ENCODE measurements at regions not wholly inside any gene's neighbourhood (a gene's known extent, or its start where the extent isn't known, plus 50 kb on each side); places are given as distances from the start of the nearest gene placed in this dataset.

DNA sequence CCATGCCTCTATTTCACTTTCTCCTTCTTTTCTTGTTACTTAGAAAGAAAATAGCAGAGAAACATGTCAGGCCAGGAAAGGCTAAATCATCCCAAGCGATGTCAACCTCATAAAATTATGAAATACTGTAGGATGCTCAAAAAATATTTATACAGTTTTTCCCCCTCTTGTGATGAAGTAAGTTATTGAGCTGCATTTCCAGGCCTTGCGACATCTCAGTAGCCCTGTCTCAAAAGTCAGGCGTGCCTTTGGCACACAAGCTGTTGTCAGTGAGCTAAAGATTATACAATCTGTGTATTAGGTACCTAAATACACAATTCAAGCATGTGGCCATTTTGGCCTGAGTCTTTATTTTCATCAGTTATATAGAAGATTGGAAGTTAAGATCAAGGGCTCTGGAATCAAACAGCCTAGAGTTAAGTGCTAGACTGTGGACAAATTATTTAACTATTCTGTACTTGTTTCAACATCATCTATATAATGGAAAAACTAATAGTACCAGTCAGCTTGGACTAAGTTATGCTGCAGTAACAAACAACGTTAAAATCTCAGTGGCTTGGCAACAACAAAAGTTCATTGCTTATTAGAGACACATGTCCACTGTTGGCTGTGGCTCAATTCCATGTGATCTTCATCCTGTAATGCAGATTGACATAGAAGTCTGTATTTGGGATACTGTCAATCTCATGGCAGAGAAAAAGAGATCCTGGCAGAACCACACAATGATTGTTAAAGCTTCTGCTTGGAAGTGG, 406.4 kb upstream of the PROK2 start:
- ChIA-PET POLR2A (ENCODE audit: partially characterized antibody) (no interaction called here), CTCF (ENCODE audit: partially characterized antibody) (interaction anchor here (1.1 kb wide), 1 partner anchor 9 kb away, joined by 3 read pairs; no protein-coding TSS in a partner anchor)
- Histone ChIP-seq H3K36me3 (ENCODE audit: insufficient read depth, low read length) (no peaks in the 10 kb centered on the region), H3K27me3 (ENCODE audit: insufficient read depth, low read length) (no peaks in the 10 kb centered on the region), H3K4me1 (ENCODE audit: insufficient read depth, low read length) (no peaks in the 10 kb centered on the region), H3K27ac (ENCODE audit: low read depth, low read length) (no peak overlapping the region), H3K4me3 (ENCODE audit: low read length in 2 of 2) (no peak overlapping the region), H3K9me3 (ENCODE audit: control insufficient read depth in 1 of 2, low read length in 2 of 2) (peaks cover 0 to 4% of the 10 kb centered on the region in 2 donors)
- no peak overlapping the region for H3K4me3 Mint-ChIP-seq
- peaks cover 3 to 6% of the 10 kb centered on the region in 2 donors for H3K27me3 Mint-ChIP-seq
- peaks cover 0 to 8% (median 4%) of the 10 kb centered on the region in 8 donors for H3K9me3 Mint-ChIP-seq
- no peak for DNase-seq
- peaks cover 0 to 2% (median 0%) of the 10 kb centered on the region in 4 donors for H3K4me1 Mint-ChIP-seq
- no peak overlapping the region for H3K27ac Mint-ChIP-seq
- peaks cover 0 to 5% of the 10 kb centered on the region in 2 donors for H3K36me3 Mint-ChIP-seq
- intact Hi-C loops (cut with micrococcal nuclease) = no loop called here

GRCh38 chr3:72190050-72190449, 405.1 kb upstream of the PROK2 start:
- Histone ChIP-seq H3K27ac (ENCODE audit: low read depth, low read length) (no peak overlapping the region), H3K4me3 (ENCODE audit: low read length in 2 of 2) (no peak overlapping the region), H3K27me3 (ENCODE audit: insufficient read depth, low read length) (no peaks in the 10 kb centered on the region), H3K36me3 (ENCODE audit: insufficient read depth, low read length) (no peaks in the 10 kb centered on the region), H3K4me1 (ENCODE audit: insufficient read depth, low read length) (no peaks in the 10 kb centered on the region), H3K9me3 (ENCODE audit: control insufficient read depth in 1 of 2, low read length in 2 of 2) (peaks cover 0 to 4% of the 10 kb centered on the region in 2 donors)
- DNase-seq = no peak
- ChIA-PET CTCF (ENCODE audit: partially characterized antibody) (no interaction called here), POLR2A (ENCODE audit: partially characterized antibody) (no interaction called here)
- intact Hi-C loops (cut with micrococcal nuclease) = no loop called here
- Mint-ChIP-seq H3K4me1 (peaks cover 0 to 2% (median 0%) of the 10 kb centered on the region in 4 donors), H3K36me3 (peaks cover 0 to 5% of the 10 kb centered on the region in 2 donors), H3K27me3 (peaks cover 0 to 3% of the 10 kb centered on the region in 2 donors), H3K4me3 (no peak overlapping the region), H3K9me3 (peaks cover 0 to 8% (median 3%) of the 10 kb centered on the region in 8 donors), H3K27ac (no peak overlapping the region)

GRCh38 chr3:72189339-72189738, 404.4 kb upstream of the PROK2 start:
- CTCF ChIA-PET (ENCODE audit: partially characterized antibody) = no interaction called here
- DNase-seq = no peak
- H3K4me3 Mint-ChIP-seq = no peak overlapping the region
- Histone ChIP-seq H3K9me3 (ENCODE audit: control insufficient read depth in 1 of 2, low read length in 2 of 2) (peaks cover 0 to 4% of the 10 kb centered on the region in 2 donors), H3K27me3 (ENCODE audit: insufficient read depth, low read length) (no peaks in the 10 kb centered on the region), H3K4me1 (ENCODE audit: insufficient read depth, low read length) (no peaks in the 10 kb centered on the region), H3K4me3 (ENCODE audit: low read length in 2 of 2) (no peak overlapping the region), H3K36me3 (ENCODE audit: insufficient read depth, low read length) (no peaks in the 10 kb centered on the region), H3K27ac (ENCODE audit: low read depth, low read length) (no peak overlapping the region)
- POLR2A ChIA-PET (ENCODE audit: partially characterized antibody) = no interaction called here
- peaks cover 0 to 8% (median 3%) of the 10 kb centered on the region in 8 donors for H3K9me3 Mint-ChIP-seq
- no peak overlapping the region for H3K27ac Mint-ChIP-seq
- peaks cover 0 to 5% of the 10 kb centered on the region in 2 donors for H3K36me3 Mint-ChIP-seq
- intact Hi-C loops (cut with micrococcal nuclease) = no loop called here
- peaks cover 0 to 5% of the 10 kb centered on the region in 2 donors for H3K27me3 Mint-ChIP-seq
- H3K4me1 Mint-ChIP-seq = peaks cover 0 to 2% (median 0%) of the 10 kb centered on the region in 4 donors

DNA sequence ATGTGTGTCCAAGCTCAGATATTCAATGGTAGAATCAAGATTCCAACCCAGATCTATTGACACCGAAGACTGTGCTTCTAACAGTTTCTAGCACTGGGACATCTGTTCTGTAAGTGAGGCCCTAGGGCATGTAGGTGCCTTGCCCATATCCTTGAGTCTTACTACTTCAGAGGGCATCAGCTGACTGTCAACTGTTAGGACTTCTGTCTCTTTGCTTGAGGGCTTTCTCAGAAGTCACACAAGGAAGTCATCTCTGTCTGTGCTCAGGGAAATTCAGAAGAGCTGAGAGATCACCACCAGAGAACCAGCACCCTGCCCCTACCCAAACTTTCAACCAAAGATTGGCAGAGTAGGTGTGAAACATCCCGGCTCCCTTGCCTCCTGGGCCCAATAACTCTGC, 403.6 kb upstream of the PROK2 start:
- Histone ChIP-seq H3K4me3 (ENCODE audit: low read length in 2 of 2) (no peak overlapping the region), H3K27ac (ENCODE audit: low read depth, low read length) (no peak overlapping the region), H3K27me3 (ENCODE audit: insufficient read depth, low read length) (no peaks in the 10 kb centered on the region), H3K9me3 (ENCODE audit: control insufficient read depth in 1 of 2, low read length in 2 of 2) (peaks cover 0 to 4% of the 10 kb centered on the region in 2 donors), H3K4me1 (ENCODE audit: insufficient read depth, low read length) (no peaks in the 10 kb centered on the region), H3K36me3 (ENCODE audit: insufficient read depth, low read length) (no peaks in the 10 kb centered on the region)
- no peak for DNase-seq
- H3K27me3 Mint-ChIP-seq = peaks cover 0 to 5% of the 10 kb centered on the region in 2 donors
- no peak overlapping the region for H3K4me3 Mint-ChIP-seq
- H3K4me1 Mint-ChIP-seq = peaks cover 0 to 2% (median 0%) of the 10 kb centered on the region in 4 donors
- H3K36me3 Mint-ChIP-seq = peaks cover 0 to 5% of the 10 kb centered on the region in 2 donors
- peaks cover 0 to 8% (median 5%) of the 10 kb centered on the region in 8 donors for H3K9me3 Mint-ChIP-seq
- no peak overlapping the region for H3K27ac Mint-ChIP-seq
- ChIA-PET CTCF (ENCODE audit: partially characterized antibody) (interaction anchor here (0.8 kb wide), 1 partner anchor 28 kb away, joined by 3 read pairs; no protein-coding TSS in a partner anchor), POLR2A (ENCODE audit: partially characterized antibody) (no interaction called here)
- intact Hi-C loops (cut with micrococcal nuclease) = no loop called here

DNA sequence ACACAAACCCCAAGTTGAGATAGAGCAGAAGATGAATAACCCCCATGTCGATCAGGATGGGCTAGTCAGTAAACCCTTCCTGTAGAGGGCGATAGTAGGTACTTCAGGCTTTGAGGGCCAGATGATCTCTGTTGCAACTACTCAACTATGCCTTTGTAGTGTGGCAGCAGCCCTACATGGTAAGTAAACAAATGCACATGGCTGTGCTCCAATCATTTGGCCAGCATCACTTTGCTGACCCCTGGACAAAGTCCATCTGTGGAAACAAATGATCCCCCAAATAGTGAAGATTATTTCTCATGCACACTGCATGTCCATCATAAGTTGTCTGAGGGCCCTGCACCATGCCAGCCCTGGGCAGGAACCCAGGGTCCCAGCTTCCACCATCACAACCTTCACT, 402.2 kb upstream of the PROK2 start:
- Histone ChIP-seq H3K36me3 (ENCODE audit: insufficient read depth, low read length) (no peaks in the 10 kb centered on the region), H3K4me3 (ENCODE audit: low read length in 2 of 2) (no peak overlapping the region), H3K27me3 (ENCODE audit: insufficient read depth, low read length) (no peaks in the 10 kb centered on the region), H3K27ac (ENCODE audit: low read depth, low read length) (no peak overlapping the region), H3K4me1 (ENCODE audit: insufficient read depth, low read length) (no peaks in the 10 kb centered on the region), H3K9me3 (ENCODE audit: control insufficient read depth in 1 of 2, low read length in 2 of 2) (no peaks in the 10 kb centered on the region)
- Mint-ChIP-seq H3K36me3 (peaks cover 0 to under 1% of the 10 kb centered on the region in 2 donors), H3K4me1 (peaks cover 0 to 2% (median 0%) of the 10 kb centered on the region in 4 donors), H3K27me3 (peaks cover 0 to 10% of the 10 kb centered on the region in 2 donors), H3K9me3 (peaks cover 0 to 8% (median 1%) of the 10 kb centered on the region in 8 donors), H3K27ac (no peak overlapping the region), H3K4me3 (no peak overlapping the region)
- POLR2A ChIA-PET (ENCODE audit: partially characterized antibody) = no interaction called here
- intact Hi-C loops (cut with micrococcal nuclease) = no loop called here
- CTCF ChIA-PET (ENCODE audit: partially characterized antibody) = no interaction called here
- no peak for DNase-seq

- no peak for DNase-seq
- peaks cover 0 to 8% (median 0%) of the 10 kb centered on the region in 8 donors for H3K9me3 Mint-ChIP-seq
- ChIA-PET POLR2A (ENCODE audit: partially characterized antibody) (no interaction called here), CTCF (ENCODE audit: partially characterized antibody) (no interaction called here)
- no peaks in the 10 kb centered on the region for H3K36me3 Mint-ChIP-seq
- Histone ChIP-seq H3K9me3 (ENCODE audit: control insufficient read depth in 1 of 2, low read length in 2 of 2) (no peaks in the 10 kb centered on the region), H3K27me3 (ENCODE audit: insufficient read depth, low read length) (no peaks in the 10 kb centered on the region), H3K4me1 (ENCODE audit: insufficient read depth, low read length) (no peaks in the 10 kb centered on the region), H3K36me3 (ENCODE audit: insufficient read depth, low read length) (no peaks in the 10 kb centered on the region), H3K27ac (ENCODE audit: low read depth, low read length) (no peak overlapping the region), H3K4me3 (ENCODE audit: low read length in 2 of 2) (no peak overlapping the region)
- H3K4me1 Mint-ChIP-seq = peaks cover 0 to 2% (median 0%) of the 10 kb centered on the region in 4 donors
- peaks cover 0 to 7% of the 10 kb centered on the region in 2 donors for H3K27me3 Mint-ChIP-seq
- no peak overlapping the region for H3K4me3 Mint-ChIP-seq
- no peak overlapping the region for H3K27ac Mint-ChIP-seq
- intact Hi-C loops (cut with micrococcal nuclease) = no loop called here
These were observed 401.5 kb upstream of the PROK2 start for GRCh38 chr3:72186400-72186855.

DNA sequence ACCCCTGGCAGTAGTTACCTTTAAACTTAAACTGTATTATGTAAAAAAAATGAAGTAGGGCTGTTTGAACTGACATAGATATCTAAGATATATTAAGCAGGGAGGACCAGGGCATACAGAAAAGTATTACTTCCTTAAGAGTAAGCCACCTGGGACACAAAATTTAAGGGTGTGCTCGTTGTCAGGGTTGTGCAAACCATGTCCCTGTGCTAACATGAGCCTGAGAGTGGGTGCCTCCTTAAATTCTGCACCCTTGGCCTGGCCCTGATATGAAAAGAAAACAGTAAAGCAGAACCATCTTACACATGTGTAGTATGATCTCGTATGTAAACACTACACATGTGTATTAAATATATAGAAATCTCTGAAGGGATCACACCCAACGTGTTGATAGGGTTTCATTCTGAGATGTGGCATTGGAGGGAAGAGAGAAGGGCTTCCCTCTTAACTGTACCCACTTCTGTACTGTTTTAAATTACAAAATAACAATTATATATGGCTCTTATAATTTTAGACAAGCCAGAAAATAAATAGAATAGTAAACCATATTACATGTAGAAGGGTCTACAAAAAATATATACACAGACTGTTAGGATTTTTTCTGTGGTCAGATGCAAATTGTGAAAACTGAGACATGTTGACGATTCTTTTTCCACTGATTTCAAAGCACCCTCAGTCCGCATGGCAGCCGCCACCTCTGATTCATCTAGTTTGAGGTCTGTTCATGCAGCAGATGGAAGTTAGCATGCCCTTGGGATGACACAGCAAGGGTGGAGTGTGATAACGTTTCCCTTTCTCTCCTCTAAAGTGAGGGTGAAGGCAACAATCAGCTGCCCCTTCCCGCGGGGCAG, 400.8 kb upstream of the PROK2 start:
- Mint-ChIP-seq H3K36me3 (no peaks in the 10 kb centered on the region), H3K9me3 (peaks cover 0 to 8% (median 0%) of the 10 kb centered on the region in 8 donors), H3K27me3 (peaks cover 0 to 7% of the 10 kb centered on the region in 2 donors), H3K27ac (no peak overlapping the region), H3K4me1 (peaks cover 0 to 2% (median 0%) of the 10 kb centered on the region in 4 donors), H3K4me3 (no peak overlapping the region)
- Histone ChIP-seq H3K9me3 (ENCODE audit: control insufficient read depth in 1 of 2, low read length in 2 of 2) (no peaks in the 10 kb centered on the region), H3K36me3 (ENCODE audit: insufficient read depth, low read length) (no peaks in the 10 kb centered on the region), H3K4me3 (ENCODE audit: low read length in 2 of 2) (no peak overlapping the region), H3K27me3 (ENCODE audit: insufficient read depth, low read length) (no peaks in the 10 kb centered on the region), H3K4me1 (ENCODE audit: insufficient read depth, low read length) (no peaks in the 10 kb centered on the region), H3K27ac (ENCODE audit: low read depth, low read length) (no peak overlapping the region)
- DNase-seq = no peak
- ChIA-PET POLR2A (ENCODE audit: partially characterized antibody) (no interaction called here), CTCF (ENCODE audit: partially characterized antibody) (no interaction called here)
- intact Hi-C loops (cut with micrococcal nuclease) = no loop called here

All from CD4-positive, alpha-beta memory T cell (primary cell).